ENCODE measurements at regions not wholly inside any gene's neighbourhood (a gene's known extent, or its start where the extent isn't known, plus 50 kb on each side); places are given as distances from the start of the nearest gene placed in this dataset.

DNA sequence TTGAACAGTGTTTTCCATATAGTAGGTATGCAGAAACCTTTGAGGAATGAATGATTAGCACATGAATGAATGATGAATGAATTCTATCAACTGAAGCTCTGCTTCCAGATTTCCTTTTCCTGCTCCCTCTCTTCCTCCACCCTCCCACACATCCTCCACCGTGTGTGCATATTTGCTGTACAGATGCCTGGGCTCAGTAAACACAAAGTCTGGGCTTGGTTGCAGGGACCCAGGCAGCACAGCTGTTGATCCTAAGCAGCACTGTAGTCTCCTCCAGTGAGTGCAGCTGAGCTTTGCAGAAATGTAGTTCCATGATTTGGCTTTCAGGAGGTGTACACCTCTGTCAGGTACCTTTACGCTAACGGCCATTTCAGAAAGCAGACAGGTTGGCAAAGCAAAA, 611.7 kb downstream of the NUF2 start:
- TF ChIP-seq, protein P1, sequence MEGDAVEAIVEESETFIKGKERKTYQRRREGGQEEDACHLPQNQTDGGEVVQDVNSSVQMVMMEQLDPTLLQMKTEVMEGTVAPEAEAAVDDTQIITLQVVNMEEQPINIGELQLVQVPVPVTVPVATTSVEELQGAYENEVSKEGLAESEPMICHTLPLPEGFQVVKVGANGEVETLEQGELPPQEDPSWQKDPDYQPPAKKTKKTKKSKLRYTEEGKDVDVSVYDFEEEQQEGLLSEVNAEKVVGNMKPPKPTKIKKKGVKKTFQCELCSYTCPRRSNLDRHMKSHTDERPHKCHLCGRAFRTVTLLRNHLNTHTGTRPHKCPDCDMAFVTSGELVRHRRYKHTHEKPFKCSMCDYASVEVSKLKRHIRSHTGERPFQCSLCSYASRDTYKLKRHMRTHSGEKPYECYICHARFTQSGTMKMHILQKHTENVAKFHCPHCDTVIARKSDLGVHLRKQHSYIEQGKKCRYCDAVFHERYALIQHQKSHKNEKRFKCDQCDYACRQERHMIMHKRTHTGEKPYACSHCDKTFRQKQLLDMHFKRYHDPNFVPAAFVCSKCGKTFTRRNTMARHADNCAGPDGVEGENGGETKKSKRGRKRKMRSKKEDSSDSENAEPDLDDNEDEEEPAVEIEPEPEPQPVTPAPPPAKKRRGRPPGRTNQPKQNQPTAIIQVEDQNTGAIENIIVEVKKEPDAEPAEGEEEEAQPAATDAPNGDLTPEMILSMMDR (IDR thresholded peaks at IDR 0.05) = no peak

DNA sequence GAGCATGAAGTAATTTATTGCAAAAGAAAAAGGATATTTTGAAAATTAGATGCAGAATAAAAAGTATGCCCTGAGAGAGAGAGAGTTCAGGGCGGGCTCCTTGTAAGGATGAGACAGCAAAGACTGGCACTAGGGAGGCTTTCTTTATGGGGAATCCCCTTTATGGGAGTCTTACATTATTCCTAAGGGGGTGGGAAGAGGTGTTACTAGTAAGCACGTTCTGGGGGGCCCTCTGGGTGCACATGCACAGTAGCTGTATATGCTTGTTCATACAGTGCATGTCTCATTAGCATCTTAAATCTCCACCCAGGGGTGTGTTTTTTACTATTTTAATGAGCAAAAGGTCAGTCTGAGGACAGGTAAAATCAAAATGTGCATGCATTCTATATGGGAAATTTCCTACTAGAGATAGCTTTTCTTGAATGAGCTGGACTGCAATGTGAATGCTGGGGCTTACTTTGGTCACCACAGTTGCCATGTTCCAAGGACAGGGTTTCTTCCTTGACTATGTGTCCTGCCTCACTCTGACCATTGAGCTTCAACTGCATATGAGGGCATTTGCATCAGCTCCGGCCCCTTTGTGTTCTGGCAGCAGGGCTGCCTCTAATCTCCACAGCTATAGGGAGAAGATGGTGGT, 614.1 kb downstream of the NUF2 start:
- TF ChIP-seq, protein P1 (IDR thresholded peaks at IDR 0.05) = no peak
- Histone ChIP-seq H3K9ac (ENCODE audit: low read depth in 2 of 2, low read length in 2 of 2) (no peak overlapping the region), H3K27ac (no peak overlapping the region), H3K4me1 (no peaks in the 10 kb centered on the region), H3K36me3 (no peaks in the 10 kb centered on the region), H3K27me3 (no peaks in the 10 kb centered on the region), H3K9me3 (no peaks in the 10 kb centered on the region), H3K4me3 (no peak overlapping the region)
- intact Hi-C loops (cut with DNase I) = no loop called here
- no peak for DNase-seq

More for the DNA sequence above, 611.7 kb downstream of the NUF2 start:
- H3K36me3 ChIP-seq = no peaks in the 10 kb centered on the region
- intact Hi-C loops (cut with DNase I) = no loop called here
- H3K27me3 ChIP-seq = no peaks in the 10 kb centered on the region
- H3K4me3 ChIP-seq = no peak overlapping the region
- no peak overlapping the region for H3K9ac ChIP-seq (ENCODE audit: low read depth in 2 of 2, low read length in 2 of 2)
- H3K4me1 ChIP-seq = no peaks in the 10 kb centered on the region
- no peaks in the 10 kb centered on the region for H3K9me3 ChIP-seq
- no peak overlapping the region for H3K27ac ChIP-seq
- no peak for DNase-seq

DNA sequence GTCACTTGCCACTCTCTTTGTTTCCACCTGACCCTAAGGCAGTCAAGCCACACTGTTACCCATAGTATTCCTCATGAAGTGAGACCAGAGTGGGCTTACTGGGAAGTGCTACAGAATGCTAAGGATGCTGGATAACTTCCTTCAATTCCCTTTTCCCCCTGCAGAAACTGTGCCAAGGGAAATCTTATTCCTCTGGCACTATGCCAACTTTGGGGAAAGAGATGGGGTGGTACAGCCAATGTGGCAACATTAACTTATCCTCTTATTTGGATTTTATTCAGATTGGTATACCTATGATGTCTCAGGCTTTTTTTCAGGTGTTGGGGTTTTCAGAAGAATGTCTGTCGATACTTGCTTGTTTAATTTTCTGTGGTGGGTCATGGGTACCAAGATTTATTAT, 599.4 kb upstream of the PBX1 start:
- Histone ChIP-seq H3K4me3 (no peak overlapping the region), H3K9ac (ENCODE audit: low read depth in 2 of 2, low read length in 2 of 2) (no peak overlapping the region), H3K27me3 (no peaks in the 10 kb centered on the region), H3K9me3 (no peaks in the 10 kb centered on the region), H3K36me3 (no peaks in the 10 kb centered on the region), H3K27ac (no peak overlapping the region), H3K4me1 (no peaks in the 10 kb centered on the region)
- TF ChIP-seq, protein P1 (IDR thresholded peaks at IDR 0.05) = no peak
- intact Hi-C loops (cut with DNase I) = no loop called here
- DNase-seq = no peak

DNA sequence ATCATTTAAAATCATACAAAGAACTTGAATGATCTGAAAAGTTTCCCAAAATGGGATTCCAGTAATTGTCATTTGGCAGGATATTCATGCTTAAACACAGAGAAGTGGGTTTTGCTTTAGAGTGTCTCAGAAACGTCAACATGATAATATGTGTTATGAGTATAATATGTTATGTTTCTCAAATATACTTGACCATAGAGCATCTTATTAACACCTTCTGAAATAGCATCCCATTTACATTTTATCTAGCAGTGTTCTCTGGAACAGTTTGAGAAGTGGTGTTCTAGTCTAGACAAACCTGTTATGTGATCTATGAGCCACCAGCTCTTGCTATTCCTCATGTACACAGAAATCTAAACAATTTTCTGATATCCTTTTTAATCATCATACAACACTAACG, 588.8 kb upstream of the PBX1 start:
- H3K4me1 ChIP-seq = no peaks in the 10 kb centered on the region
- no peak for DNase-seq
- no peaks in the 10 kb centered on the region for H3K27me3 ChIP-seq
- no peak overlapping the region for H3K27ac ChIP-seq
- intact Hi-C loops (cut with DNase I) = no loop called here
- H3K36me3 ChIP-seq = no peaks in the 10 kb centered on the region
- no peak overlapping the region for H3K4me3 ChIP-seq
- H3K9me3 ChIP-seq = no peaks in the 10 kb centered on the region
- TF ChIP-seq, protein P1 (IDR thresholded peaks at IDR 0.05) = no peak
- H3K9ac ChIP-seq (ENCODE audit: low read depth in 2 of 2, low read length in 2 of 2) = no peak overlapping the region

DNA sequence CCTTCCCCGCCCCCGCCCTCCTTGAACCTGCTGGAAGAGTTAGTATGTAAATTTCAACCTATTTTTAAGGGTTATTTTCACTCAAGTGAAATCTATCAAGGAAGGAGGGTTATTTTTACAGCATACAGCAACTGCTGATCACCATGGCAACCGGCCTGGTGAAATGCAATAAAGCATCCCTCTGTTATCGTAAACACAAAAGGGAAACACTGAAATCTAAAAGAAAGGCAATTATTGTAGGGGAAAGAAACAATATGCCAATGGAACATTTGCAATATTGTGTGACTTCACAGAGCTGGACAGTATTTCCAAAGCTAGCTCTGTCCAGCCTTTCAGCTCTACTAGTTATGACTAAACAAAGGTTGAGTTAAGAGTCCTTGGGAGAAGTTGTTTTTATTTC, 588.3 kb upstream of the PBX1 start:
- no peaks in the 10 kb centered on the region for H3K4me1 ChIP-seq
- intact Hi-C loops (cut with DNase I) = no loop called here
- no peaks in the 10 kb centered on the region for H3K9me3 ChIP-seq
- DNase-seq = no peak
- no peak overlapping the region for H3K27ac ChIP-seq
- TF ChIP-seq, protein P1 (IDR thresholded peaks at IDR 0.05) = no peak
- no peaks in the 10 kb centered on the region for H3K36me3 ChIP-seq
- no peak overlapping the region for H3K9ac ChIP-seq (ENCODE audit: low read depth in 2 of 2, low read length in 2 of 2)
- no peak overlapping the region for H3K4me3 ChIP-seq
- no peaks in the 10 kb centered on the region for H3K27me3 ChIP-seq
